Inflammatory macrophage (primary cell): ENCODE measurements at regions not wholly inside any gene's neighbourhood (a gene's known extent, or its start where the extent isn't known, plus 50 kb on each side); places are given as distances from the start of the nearest gene placed in this dataset.
"Not testable (repeated sequence)": the region's sequence is repeated elsewhere in the genome, so short reads cannot be mapped to it uniquely, and the experiment has no call there.

Source experiments
- DNase-seq, 2 donors: peaks; one replicate each; pipeline ENCODE4 v3.0.0-alpha.2; 2020 to 2022

- no peak for DNase-seq
Measured at GRCh38 chr12:131276501-131277185, 322.9 kb downstream of the ADGRD1 start.

- not testable (repeated sequence) for DNase-seq
Measured at GRCh38 chr12:131277186-131278091, 323.7 kb downstream of the ADGRD1 start.

- not testable (repeated sequence) for DNase-seq
Measured at GRCh38 chr12:131278451-131279115, 324.9 kb downstream of the ADGRD1 start.

- DNase-seq = no peak
Measured at GRCh38 chr12:131279281-131279921, 325.7 kb downstream of the ADGRD1 start.

- no peak for DNase-seq
Measured at GRCh38 chr12:131280426-131280825, 326.7 kb downstream of the ADGRD1 start.

- no peak for DNase-seq
Measured at GRCh38 chr12:131281016-131281415, 327.3 kb downstream of the ADGRD1 start.

GRCh38 chr12:131282292-131283080 is 328.8 kb downstream of the ADGRD1 start:
- DNase-seq = no peak

- DNase-seq = no peak
Measured at GRCh38 chr12:131283191-131283861, 329.6 kb downstream of the ADGRD1 start.

GRCh38 chr12:131283862-131284825 is 330.4 kb downstream of the ADGRD1 start:
- not testable (repeated sequence) for DNase-seq

- not testable (repeated sequence) for DNase-seq
Measured at GRCh38 chr12:131284954-131285904, 331.5 kb downstream of the ADGRD1 start.

GRCh38 chr12:131285905-131286295 is 332.2 kb downstream of the ADGRD1 start:
- not testable (repeated sequence) for DNase-seq

GRCh38 chr12:131286301-131286700 is 332.6 kb downstream of the ADGRD1 start:
- not testable (repeated sequence) for DNase-seq

- no peak for DNase-seq
Measured at GRCh38 chr12:131287015-131287937, 333.6 kb downstream of the ADGRD1 start.

- DNase-seq = no peak
Measured at GRCh38 chr12:131287938-131288764, 334.4 kb downstream of the ADGRD1 start.

- DNase-seq = not testable (repeated sequence)
Measured at GRCh38 chr12:131288765-131289695, 335.3 kb downstream of the ADGRD1 start.
